HepG2 (cell line): ENCODE measurements at regions not wholly inside any gene's neighbourhood (a gene's known extent, or its start where the extent isn't known, plus 50 kb on each side); places are given as distances from the start of the nearest gene placed in this dataset.

Experiments
- ADNP ChIP-seq: sonication (generic); formaldehyde crosslinking; IDR thresholded peaks from 2 replicates; pipeline ENCODE4 v1.4.0; 2020; ENCODE audit warnings: missing genetic modification reagents
- ARID2 ChIP-seq: sonication (generic); formaldehyde crosslinking; IDR thresholded peaks from 2 replicates; pipeline ENCODE4 v1.8.1; 2022; ENCODE audit warnings: mild to moderate bottlenecking, missing genetic modification reagents, borderline replicate concordance
- CSRNP2 ChIP-seq: sonication (generic); formaldehyde crosslinking; conservative IDR thresholded peaks from 2 replicates; pipeline ENCODE4 v1.8.0; 2022; ENCODE audit warnings: low read depth, missing genetic modification reagents
- ELF3 ChIP-seq: IDR thresholded peaks from 2 replicates; pipeline ENCODE4 v1.6.1; 2016; ENCODE audit warnings: missing genetic modification reagents, missing compliant biosample characterization
- FOXA1 ChIP-seq, 2 experiments: fragments of 450-650 bp in 1 of 2; sonication (generic) in 1 of 2; formaldehyde crosslinking in 1 of 2; IDR thresholded peaks; 2 replicates each; pipeline versions ENCODE4 v1.4.0 to v1.6.1; 2016 to 2020; ENCODE audit warnings: missing genetic modification reagents in 1 of 2
- KDM5A ChIP-seq: fragments of 200-600 bp; sonication (generic); IDR thresholded peaks from 2 replicates; pipeline ENCODE4 v1.7.0; 2018; ENCODE audit warnings: antibody characterized with exemption, mild to moderate bottlenecking, low read length, borderline replicate concordance
- KLF9 ChIP-seq: IDR thresholded peaks from 2 replicates; pipeline ENCODE4 v1.6.1; 2016; ENCODE audit warnings: low read depth
- MYNN ChIP-seq: sonication (generic); formaldehyde crosslinking; IDR thresholded peaks from 2 replicates; pipeline ENCODE4 v1.4.0; 2020; ENCODE audit warnings: mild to moderate bottlenecking, low read depth, missing genetic modification reagents
- RBAK ChIP-seq: sonication (generic); formaldehyde crosslinking; IDR thresholded peaks from 2 replicates; pipeline ENCODE4 v1.5.1; 2020; ENCODE audit warnings: mild to moderate bottlenecking, missing genetic modification reagents
- SIN3A ChIP-seq: IDR thresholded peaks from 2 replicates; pipeline ENCODE4 v1.6.1; 2011; ENCODE audit warnings: low read depth, mild to moderate bottlenecking, control low read depth, low read length, borderline replicate concordance
- SKI ChIP-seq: fragments of 450-650 bp; IDR thresholded peaks from one replicate; pipeline ENCODE4 v1.6.1; 2018; ENCODE audit warnings: mild to moderate bottlenecking; ENCODE audit not compliant: partially characterized antibody
- SSRP1 ChIP-seq: IDR thresholded peaks from 2 replicates; pipeline ENCODE4 v1.6.1; 2016; ENCODE audit warnings: control low read depth
- TGIF2 ChIP-seq: IDR thresholded peaks from 2 replicates; pipeline ENCODE4 v1.6.1; 2016; ENCODE audit warnings: control low read depth, missing compliant biosample characterization
- ZBTB7A ChIP-seq: sonication (generic); formaldehyde crosslinking; IDR thresholded peaks from 2 replicates; pipeline ENCODE4 v1.8.0; 2022; ENCODE audit warnings: mild to moderate bottlenecking, missing genetic modification reagents
- ZFP36L1 ChIP-seq: sonication (generic); formaldehyde crosslinking; IDR thresholded peaks from 2 replicates; pipeline ENCODE4 v1.8.0; 2022; ENCODE audit warnings: mild to moderate bottlenecking, missing genetic modification reagents, moderate library complexity
- ZMYM2 ChIP-seq: sonication (generic); formaldehyde crosslinking; IDR thresholded peaks from 2 replicates; pipeline ENCODE4 v1.8.0; 2022; ENCODE audit warnings: mild to moderate bottlenecking, missing genetic modification reagents
- ZNF350 ChIP-seq: sonication (generic); formaldehyde crosslinking; IDR thresholded peaks from 2 replicates; pipeline ENCODE4 v1.4.0; 2020; ENCODE audit warnings: mild to moderate bottlenecking, low read depth, missing genetic modification reagents, borderline replicate concordance
- ZNF687 ChIP-seq: sonication (generic); formaldehyde crosslinking; IDR thresholded peaks from 2 replicates; pipeline ENCODE4 v1.5.1; 2020; ENCODE audit warnings: mild to moderate bottlenecking, missing genetic modification reagents, moderate library complexity
- ZSCAN25 ChIP-seq: sonication (generic); formaldehyde crosslinking; IDR thresholded peaks from 2 replicates; pipeline ENCODE4 v1.8.0; 2022; ENCODE audit warnings: mild to moderate bottlenecking, missing genetic modification reagents
- TF ChIP-seq, protein P1 (sequence below): sonication (generic); formaldehyde crosslinking; IDR thresholded peaks from 2 replicates; pipeline ENCODE4 v1.4.0; 2020; ENCODE audit warnings: missing genetic modification reagents, borderline replicate concordance
- TF ChIP-seq, protein P2 (sequence below): sonication (generic); formaldehyde crosslinking; IDR thresholded peaks from 2 replicates; pipeline ENCODE4 v1.4.0; 2020; ENCODE audit warnings: missing genetic modification reagents

DNA sequence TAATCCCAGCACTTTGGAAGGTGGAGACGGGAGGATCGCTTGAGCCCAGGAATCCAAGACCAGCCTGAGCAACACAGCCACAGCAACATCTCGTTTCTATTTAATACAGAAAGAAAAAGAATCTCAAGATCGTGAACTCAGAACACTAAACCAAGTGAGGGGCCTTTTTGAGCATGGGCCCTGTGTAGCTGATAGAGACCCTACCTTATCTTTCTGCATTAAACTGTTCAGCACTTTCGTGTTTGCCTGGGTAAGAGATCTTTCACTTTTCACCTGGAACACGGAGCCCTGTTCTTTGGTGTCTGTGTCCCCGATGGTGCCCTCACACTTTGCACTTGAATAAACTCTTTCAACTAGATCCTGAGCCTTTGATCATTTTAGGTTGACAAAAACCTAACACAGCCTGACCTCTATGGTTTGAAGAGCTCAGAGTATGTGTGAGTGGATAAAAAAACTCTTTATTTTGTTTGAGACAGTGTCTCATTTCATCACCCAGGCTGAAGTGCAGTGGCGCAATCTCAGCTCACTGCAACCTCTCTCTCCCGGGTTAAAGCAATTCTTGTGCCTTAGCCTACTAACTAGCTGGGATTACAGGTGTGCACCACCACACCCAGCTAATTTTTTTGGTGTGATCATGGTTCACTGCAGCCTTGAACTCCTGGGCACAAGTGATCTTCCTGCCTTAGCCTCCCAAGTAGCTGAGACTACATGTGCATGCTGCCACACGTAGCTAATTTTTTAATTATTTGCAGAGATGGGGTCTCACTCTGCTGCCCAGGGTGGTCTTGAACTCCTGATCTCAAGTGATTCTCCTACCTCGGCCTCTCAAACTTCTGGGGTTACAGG, 83.8 kb upstream of the GRIN2A start (continued):
- TF ChIP-seq, protein P1, sequence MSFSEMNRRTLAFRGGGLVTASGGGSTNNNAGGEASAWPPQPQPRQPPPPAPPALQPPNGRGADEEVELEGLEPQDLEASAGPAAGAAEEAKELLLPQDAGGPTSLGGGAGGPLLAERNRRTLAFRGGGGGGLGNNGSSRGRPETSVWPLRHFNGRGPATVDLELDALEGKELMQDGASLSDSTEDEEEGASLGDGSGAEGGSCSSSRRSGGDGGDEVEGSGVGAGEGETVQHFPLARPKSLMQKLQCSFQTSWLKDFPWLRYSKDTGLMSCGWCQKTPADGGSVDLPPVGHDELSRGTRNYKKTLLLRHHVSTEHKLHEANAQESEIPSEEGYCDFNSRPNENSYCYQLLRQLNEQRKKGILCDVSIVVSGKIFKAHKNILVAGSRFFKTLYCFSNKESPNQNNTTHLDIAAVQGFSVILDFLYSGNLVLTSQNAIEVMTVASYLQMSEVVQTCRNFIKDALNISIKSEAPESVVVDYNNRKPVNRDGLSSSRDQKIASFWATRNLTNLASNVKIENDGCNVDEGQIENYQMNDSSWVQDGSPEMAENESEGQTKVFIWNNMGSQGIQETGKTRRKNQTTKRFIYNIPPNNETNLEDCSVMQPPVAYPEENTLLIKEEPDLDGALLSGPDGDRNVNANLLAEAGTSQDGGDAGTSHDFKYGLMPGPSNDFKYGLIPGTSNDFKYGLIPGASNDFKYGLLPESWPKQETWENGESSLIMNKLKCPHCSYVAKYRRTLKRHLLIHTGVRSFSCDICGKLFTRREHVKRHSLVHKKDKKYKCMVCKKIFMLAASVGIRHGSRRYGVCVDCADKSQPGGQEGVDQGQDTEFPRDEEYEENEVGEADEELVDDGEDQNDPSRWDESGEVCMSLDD (CRISPR knock-in tag): no peak; the same call in 1 of the 2 replicates
- TF ChIP-seq FOXA1 (IDR thresholded peaks at IDR 0.05): no peak
- TF ChIP-seq FOXA1 (CRISPR knock-in tag; IDR thresholded peaks at IDR 0.05): peak; percentile 82
- peak; percentile 99; the same call in 1 of the 2 replicates for TF ChIP-seq ARID2 (CRISPR knock-in tag)
- TF ChIP-seq TGIF2: peak; percentile 88
- peak; percentile 74 for TF ChIP-seq ELF3
- TF ChIP-seq ZSCAN25 (CRISPR knock-in tag): peak; percentile 65; the same call in 1 of the 2 replicates
- TF ChIP-seq SKI: peak; percentile 94
- TF ChIP-seq ZNF687 (CRISPR knock-in tag): peak; percentile 35; the same call in 1 of the 2 replicates
- TF ChIP-seq, protein P2, sequence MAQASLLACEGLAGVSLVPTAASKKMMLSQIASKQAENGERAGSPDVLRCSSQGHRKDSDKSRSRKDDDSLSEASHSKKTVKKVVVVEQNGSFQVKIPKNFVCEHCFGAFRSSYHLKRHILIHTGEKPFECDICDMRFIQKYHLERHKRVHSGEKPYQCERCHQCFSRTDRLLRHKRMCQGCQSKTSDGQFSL (CRISPR knock-in tag): peak; percentile 32; the same call in 1 of the 2 replicates
- TF ChIP-seq SSRP1: peak; percentile 88; the same call in 1 of the 2 replicates
- TF ChIP-seq ADNP (CRISPR knock-in tag): peak; percentile 98
- peak; percentile 100 for TF ChIP-seq ZMYM2 (CRISPR knock-in tag)
- TF ChIP-seq RBAK (CRISPR knock-in tag): no peak; the same call in 1 of the 2 replicates
- peak; percentile 65; the same call in 1 of the 2 replicates for TF ChIP-seq MYNN (CRISPR knock-in tag)
- peak; percentile 39; the same call in 1 of the 2 replicates for TF ChIP-seq KLF9 (CRISPR knock-in tag)
- no peak; the same call in 1 of the 2 replicates for TF ChIP-seq ZFP36L1 (CRISPR knock-in tag)
- TF ChIP-seq SIN3A: no peak
- TF ChIP-seq ZNF350 (CRISPR knock-in tag): peak; percentile 92
- no peak for TF ChIP-seq CSRNP2
- TF ChIP-seq ZBTB7A (CRISPR knock-in tag): peak; percentile 92; the same call in 1 of the 2 replicates
- peak; percentile 46; the same call in 1 of the 2 replicates for TF ChIP-seq KDM5A
